Body of pancreas (tissue), 4 donors: ENCODE measurements at regions not wholly inside any gene's neighbourhood (a gene's known extent, or its start where the extent isn't known, plus 50 kb on each side); places are given as distances from the start of the nearest gene placed in this dataset.

ENCODE experiments used
- POLR2A ChIP-seq, 3 donors: fragments of 450-650 bp; IDR thresholded peaks; one replicate each; pipeline ENCODE4 v1.6.1; 2016; ENCODE audit warnings: antibody characterized with exemption in 3 of 3, mild to moderate bottlenecking in 2 of 3
- TF ChIP-seq, protein P1 (sequence below), 7 experiments: fragments of 450-650 bp in 4 of 7; fragments of 200-600 bp in 3 of 7; sonication (generic) in 3 of 7; IDR thresholded peaks; one replicate each; pipeline ENCODE4 v1.5.1; 2016 to 2019; ENCODE audit warnings: antibody characterized with exemption in 7 of 7

DNA sequence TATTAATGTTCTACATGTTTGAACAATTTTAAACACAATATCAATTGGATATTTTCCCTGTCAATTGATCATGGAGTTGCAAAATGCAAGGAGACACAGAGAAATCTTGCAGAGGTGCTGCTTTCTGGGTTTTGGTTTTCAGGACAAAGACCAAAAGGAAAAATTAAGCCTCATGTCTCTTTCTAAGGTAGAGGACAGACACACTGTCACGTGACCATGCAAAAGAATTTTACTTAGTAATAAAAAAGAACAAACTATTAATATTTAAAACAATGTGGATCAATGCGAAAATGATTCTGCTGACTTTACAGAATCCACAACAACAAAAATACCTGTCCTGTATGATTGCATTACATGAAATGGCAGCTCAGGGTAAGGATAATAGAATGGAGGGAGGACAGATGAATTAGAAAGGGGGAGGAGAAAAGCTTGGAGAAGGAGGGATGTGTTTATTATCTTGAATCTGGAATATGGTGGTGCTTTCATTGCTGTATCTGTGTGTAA, 493.7 kb upstream of the NUPR2 start:
- TF ChIP-seq POLR2A (IDR thresholded peaks at IDR 0.05), result no peak
- TF ChIP-seq, protein P1, sequence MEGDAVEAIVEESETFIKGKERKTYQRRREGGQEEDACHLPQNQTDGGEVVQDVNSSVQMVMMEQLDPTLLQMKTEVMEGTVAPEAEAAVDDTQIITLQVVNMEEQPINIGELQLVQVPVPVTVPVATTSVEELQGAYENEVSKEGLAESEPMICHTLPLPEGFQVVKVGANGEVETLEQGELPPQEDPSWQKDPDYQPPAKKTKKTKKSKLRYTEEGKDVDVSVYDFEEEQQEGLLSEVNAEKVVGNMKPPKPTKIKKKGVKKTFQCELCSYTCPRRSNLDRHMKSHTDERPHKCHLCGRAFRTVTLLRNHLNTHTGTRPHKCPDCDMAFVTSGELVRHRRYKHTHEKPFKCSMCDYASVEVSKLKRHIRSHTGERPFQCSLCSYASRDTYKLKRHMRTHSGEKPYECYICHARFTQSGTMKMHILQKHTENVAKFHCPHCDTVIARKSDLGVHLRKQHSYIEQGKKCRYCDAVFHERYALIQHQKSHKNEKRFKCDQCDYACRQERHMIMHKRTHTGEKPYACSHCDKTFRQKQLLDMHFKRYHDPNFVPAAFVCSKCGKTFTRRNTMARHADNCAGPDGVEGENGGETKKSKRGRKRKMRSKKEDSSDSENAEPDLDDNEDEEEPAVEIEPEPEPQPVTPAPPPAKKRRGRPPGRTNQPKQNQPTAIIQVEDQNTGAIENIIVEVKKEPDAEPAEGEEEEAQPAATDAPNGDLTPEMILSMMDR (IDR thresholded peaks at IDR 0.05), result no peak
